Left renal pelvis (tissue), 4 donors: ENCODE measurements at regions not wholly inside any gene's neighbourhood (a gene's known extent, or its start where the extent isn't known, plus 50 kb on each side); places are given as distances from the start of the nearest gene placed in this dataset.
"Not testable (repeated sequence)": the region's sequence is repeated elsewhere in the genome, so short reads cannot be mapped to it uniquely, and the experiment has no call there.

Experiments used
- DNase-seq, 4 donors: peaks; one replicate each; pipeline ENCODE4 v3.0.0-alpha.2; 2013; ENCODE audit warnings: low read depth in 4 of 4, low spot score in 3 of 4

DNA sequence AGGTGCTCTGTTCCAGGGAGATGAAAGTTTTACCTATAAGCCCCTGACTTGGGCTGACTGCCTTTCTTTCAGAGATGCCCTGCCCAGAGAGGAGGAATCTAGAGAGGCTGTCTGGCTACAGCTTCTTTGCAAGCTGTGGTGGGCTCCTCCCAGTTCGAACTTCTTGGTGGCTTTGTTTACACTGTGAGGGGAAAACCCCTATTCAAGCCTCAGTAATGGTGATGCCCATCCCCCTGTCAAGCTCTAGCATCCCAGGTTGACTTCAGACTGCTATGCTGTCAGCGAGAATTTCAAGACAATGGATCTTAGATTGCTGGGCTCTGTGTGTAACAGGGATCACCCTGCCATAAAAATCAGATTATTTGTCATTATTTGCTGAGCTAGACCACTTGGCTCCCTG, 377.6 kb downstream of the FLRT2 start:
- no peak for DNase-seq

DNA sequence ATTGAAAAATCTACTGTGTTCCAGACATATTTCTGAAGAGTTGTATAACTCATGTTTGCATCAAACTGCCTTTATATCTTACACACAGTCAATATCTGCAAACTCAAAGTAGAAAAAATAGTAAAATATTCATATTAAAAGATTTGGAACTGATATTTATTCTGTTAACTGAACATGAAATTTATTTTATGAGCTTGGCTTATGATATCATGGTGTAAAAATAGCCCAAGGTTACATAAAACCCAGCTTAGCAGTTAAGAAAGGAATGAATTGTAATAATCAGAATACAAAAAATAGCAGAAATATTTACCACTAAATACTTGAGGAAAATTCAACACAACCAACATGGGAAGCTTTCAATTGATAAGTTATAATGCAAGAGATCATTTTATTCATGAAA, 367.9 kb downstream of the FLRT2 start:
- DNase-seq: no peak

DNA sequence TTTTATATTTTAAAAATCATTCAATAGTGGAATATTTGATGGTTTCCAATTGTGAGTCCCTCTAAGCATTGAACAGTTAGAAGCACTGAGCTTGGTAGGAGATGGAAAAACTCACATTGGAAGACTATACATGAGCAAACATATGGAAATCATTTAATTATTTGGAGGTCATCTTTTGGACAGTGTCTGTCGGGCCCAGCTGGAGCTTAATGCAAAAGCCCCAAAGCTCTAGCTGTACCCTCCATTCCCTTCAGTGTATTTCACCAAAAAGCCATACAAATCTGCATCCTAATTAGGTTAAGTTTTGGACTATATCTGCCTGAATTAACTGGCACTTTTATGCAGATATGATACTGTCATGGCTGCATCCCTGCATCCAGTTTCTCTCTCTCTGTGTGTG, 365.7 kb downstream of the FLRT2 start:
- DNase-seq: no peak

DNA sequence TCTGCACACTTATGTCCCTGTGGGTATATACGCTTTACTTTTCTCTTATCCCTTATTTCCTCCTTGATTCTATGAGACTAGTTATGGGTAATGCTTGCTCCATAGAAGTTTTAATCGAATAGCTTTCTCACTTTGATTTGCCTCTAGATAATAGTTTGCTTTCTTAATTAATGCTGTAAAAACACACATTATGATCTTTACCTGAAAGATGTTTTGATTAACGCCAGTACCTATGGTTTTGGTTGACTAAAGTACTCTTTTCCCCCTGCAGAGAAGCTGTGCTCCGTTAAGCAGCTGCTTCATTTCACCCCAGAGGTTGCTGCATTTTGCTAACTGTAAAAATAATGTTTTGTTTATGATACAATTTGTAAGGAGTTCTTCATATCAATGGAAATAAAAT, 362.3 kb downstream of the FLRT2 start:
- no peak for DNase-seq

DNA sequence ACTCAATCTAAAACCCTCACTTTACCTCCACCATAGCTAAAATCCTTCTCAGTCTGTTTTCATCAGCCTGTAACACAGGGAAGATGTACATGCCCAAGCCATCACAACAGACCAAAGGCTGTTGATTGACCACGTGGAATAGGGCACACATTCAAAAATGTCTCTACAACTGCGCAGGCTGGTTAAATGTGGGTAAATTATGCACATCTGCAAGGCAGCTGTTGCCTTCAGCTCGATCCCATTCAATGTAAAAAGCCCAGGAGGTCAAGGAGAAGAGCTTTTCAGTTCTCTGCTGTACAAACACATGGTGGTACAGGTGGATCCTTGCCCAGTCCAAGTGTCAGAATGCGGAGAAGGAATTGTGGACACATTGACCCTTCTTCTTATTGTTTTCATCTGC, 354.0 kb downstream of the FLRT2 start:
- no peak for DNase-seq

DNA sequence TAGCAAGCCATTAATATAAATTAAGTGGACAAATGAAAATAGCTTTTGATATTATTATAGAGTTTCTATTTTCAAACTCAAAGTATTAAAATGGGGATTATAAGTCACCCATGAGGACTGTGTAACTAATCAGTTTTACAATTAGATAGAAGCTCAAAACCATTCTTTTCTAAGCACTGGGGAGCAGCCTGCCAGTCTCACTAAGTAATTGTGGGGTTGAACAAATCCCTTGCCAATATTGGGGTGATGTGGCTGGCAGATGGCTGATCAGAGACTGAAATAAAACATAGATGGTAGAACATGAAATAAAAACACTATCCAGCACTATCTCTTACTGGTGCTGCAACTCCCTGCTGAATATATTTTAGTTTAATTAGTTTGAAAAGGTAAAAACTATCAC, 353.2 kb downstream of the FLRT2 start:
- DNase-seq: no peak

DNA sequence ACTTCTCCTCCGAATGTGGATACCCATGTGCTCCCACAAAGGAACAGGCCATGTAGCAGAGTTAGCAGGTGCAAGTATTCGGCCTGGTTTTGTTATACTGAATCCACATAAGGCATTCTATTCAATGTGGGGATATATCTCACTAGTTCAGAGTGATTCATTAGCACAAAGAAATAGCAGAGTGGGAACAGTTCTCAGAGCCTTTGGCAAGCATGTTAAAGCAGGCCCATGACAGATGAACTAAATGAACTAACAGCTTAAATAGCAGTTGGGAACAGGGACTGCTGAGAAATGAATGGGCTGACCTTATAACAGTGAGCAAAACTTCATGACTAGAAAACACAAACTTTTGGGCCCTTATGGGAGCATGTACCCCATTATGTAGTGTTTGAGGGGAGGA, 352.0 kb downstream of the FLRT2 start:
- DNase-seq: no peak

DNA sequence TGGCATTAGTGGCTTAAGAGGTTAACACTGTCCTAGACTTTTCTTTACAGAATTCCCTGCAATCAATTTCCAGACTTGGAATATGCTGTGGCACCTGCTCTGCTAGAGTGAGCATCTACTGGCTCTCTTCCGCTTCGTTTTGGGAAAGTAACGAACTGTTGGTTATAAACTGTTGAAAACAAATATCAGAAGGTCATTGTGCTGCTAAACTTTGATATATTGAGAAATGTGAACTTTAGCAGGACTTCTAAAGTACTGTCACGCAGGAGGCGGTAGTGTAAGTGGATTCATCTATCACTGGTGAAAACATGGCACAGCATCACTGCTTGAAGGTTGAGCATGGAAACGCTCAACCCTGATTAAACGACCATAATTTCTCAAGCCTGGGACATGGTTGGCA, 348.9 kb downstream of the FLRT2 start:
- DNase-seq: no peak

DNA sequence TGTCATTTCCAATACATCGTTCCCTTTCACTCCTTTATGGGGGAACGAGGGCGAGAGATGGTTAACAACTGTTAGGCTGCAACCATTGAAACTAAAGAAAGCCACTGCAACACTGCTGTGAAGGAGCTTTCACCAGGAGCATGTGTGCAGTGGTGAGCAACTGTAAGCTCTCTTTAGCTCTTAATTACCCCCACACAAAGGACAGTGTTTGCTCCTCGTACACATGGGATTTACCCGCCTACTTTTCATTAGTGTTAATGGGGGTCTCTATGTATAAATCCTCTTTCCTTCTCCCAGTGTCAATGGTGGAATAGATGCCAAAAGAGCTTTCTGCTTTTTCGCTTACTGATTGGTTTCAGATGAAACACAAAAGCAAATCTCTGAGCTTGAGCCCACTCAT, 343.1 kb downstream of the FLRT2 start:
- DNase-seq: no peak

DNA sequence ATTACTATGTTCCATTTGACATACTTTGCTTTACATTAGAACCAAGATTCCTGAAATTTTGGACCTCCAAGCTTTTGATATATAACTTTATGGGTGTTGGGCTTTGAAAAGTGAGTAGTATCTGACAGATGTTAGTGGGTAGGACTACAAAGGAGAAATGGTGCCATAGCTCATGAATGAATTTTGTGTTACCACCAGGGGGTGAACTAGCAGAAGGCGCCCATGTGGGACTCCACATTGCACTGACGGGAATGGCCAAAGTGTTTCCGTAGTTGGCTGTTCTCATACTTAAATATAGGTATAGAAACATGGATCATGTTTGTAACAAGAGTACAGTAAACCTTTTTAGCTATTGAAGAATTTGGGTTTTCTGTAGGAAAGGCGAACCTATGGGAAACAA, 337.5 kb downstream of the FLRT2 start:
- DNase-seq: no peak

DNA sequence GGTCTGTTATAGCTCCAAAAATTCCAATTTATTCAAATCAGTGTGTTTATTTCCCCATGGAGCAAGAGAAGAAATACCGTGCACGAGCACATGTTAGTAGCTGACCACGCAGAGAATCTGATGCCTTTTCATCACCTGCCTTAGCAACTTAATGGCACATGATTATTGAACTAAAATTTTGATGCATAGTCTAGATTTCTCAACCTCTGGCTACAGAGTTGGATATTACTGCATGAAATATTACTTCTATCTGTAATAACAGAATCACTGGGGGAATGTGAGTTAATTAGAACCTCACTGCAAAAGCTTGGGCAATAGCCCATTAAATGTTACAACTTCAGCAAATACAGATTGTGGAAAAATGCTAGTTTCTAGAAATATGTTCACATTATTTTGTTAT, 335.8 kb downstream of the FLRT2 start:
- DNase-seq: no peak

DNA sequence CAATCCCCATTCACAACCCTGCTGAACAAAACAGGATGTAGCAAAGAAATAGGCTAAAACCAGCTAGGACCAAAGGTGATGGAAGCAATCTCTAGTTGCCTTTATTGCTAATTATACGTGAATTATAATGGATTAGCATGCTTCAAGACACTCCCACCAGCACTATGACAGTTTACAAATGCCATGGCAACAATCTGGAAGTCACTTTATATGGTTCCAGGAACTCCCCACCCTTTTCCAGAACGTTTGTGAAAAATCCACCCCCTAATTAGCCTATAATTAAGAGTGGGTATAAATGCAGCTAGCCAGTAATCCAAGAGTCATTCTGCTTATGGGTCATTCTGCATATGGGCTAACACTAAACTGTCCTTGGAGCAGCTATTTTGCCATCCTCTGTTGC, 328.7 kb downstream of the FLRT2 start:
- no peak for DNase-seq

DNA sequence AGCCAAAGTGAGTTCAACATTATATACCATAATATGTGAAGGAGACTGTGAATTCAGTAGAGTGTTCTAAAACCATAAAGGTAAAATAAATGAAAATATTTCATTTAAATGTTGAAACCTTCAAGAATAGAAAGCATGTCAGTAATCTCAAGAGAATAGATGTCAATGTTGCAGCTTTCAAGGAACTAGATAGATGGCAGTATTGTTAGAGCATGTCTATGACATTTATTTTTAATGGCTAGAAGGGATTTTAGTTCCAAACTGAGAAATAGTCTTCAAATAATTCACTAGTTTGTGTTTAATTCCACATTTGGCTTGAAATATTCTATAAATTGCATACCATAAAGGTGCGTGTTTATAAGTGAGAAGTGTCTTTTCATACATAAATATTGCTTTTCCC, 326.5 kb downstream of the FLRT2 start:
- no peak for DNase-seq

DNA sequence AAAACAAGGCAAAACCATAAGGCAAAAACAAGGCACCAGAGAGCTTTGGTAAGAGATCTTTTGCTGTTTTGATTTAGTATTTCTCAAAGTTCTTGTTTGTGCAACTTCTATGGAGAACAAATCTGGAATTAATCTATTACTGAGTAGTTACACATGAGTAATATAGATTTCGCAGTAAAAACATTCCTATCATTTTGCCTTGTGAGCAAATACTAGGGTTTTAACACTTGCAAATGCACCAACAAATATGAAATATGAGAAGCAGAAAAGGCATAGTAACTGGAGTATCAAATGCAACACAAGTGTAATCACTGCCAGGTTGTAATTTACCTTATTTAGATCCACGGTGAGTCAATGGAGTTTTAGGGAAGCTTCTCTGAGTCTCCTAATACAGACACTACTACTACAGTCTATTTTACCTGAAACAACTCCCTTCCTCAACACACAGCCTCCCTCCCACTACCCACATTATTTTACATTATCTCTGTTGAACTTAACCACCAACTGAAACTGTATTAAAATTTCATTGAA, 324.1 kb downstream of the FLRT2 start:
- DNase-seq: no peak

DNA sequence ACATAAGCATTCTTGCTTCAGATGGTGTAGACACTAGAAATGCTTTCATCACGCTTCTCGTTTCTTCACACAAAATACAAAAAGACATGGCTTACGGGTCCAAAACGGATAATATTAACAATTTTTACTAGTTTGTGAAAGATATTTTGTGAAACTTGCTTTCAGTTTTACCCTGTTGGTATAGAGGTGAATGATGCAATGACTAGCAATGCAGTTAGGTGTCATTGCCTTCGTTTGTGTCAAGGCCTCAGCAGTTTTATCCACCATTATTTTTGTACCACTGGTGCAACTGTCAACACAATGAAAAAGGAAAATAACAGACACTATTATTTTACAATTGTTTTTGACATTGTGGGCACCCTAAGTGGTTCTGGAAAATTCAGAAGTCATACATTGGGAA, 323.0 kb downstream of the FLRT2 start:
- DNase-seq: no peak

DNA sequence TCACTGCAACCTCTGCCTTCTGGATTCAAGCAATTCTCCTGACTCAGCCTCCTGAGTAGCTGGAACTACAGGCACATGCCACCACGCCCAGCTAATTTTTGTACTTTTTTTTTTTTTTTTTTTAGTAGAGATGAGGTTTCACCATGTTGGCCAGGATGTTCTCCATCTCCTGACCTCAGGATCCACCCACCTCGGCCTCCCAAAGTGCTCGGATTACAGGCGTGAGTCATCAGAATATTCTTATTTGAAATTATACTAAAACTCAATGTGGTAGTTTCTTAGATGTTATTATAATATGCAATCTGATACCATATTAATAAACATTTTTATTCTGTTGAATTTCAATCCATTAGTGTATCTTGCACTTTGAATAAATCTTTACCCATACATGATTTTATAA, 322.2 kb downstream of the FLRT2 start:
- DNase-seq: not testable (repeated sequence)

DNA sequence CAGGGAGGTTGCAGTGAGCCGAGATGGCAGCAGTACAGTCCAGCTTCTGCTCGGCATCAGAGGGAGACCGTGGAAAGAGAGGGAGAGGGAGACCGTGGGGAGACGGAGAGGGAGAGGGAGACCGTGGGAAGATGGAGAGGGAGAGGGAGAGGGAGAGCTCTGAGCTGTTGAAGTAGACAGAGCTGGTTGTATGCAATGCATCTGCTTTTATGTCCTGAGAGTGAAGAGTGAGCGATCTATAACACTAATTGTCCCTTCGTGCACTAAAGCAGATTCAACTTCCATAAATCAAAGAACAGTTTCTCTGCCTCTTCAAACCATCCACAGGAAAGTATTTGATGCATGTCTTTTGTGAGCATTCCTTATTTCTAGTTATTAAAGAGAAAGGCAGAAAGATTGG, 300.6 kb downstream of the FLRT2 start:
- not testable (repeated sequence) for DNase-seq

DNA sequence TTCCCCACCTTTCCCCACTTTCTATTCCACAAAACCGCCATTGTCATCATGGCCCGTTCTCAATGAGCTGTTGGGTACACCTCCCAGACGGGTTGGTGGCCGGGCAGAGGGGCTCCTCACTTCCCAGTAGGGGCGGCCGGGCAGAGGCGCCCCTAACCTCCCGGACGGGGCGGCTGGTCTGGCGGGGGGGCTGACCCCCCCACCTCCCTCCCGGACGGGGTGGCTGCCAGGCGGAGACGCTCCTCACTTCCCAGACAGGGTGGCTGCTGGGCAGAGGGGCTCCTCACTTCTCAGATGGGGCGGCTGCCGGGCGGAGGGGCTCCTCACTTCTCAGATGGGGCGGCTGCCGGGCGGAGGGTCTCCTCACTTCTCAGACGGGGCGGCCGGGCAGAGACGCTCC, 299.7 kb downstream of the FLRT2 start:
- DNase-seq: not testable (repeated sequence)

DNA sequence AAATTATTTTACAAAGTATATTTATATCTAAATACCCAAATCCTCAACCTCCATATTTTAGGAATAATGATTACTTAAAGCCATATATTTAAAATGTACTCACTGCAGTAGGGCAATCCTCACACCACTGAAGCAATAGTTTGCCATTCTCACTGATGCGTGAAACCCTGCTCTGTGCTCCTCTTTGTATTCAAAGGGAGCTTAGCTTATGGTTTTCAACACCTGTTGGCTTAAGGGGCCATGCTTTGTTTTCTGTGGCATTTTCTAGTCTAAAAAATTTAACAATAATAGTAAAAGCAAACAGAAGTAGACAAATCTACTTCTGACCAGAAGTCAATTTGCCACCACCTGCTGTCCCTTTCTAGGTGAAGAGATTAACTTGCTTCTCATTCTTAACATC, 294.6 kb downstream of the FLRT2 start:
- no peak for DNase-seq

DNA sequence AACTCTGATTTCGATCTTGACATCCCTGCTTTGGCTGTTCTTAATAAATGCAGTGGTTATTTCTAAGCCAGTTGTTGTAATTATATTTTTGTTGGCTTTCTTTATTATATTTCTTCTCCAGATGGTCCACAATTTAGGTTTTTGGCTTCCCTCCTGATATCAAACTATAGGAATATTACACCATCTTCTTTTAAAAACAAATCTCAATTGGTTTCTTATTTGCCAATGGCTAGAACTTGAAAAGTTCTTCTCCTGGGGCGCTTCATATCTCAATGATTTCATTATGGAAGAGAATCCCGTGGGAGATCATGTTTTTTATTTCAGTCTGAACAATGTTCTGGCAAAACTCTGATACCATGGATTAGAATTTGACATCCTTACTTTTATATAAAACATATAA, 292.3 kb downstream of the FLRT2 start:
- DNase-seq: no peak

DNA sequence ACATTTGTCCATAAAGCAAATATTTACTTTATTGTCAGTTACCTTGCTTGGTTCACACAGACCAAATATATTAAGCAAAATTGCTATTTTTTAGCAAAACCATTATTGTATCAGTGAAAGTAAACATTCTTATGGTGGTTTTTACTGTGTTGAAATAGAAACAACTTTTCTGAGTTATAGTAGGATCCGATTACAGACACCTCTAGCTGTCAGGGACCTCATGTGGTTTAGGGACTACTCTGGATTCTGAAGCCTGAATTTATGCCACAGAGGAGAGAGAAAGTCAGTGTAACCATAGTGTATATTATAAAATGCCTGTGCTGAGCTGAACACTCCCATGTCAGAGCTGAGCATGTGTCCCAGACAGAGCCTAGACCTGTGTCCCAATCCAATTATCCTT, 287.5 kb downstream of the FLRT2 start:
- no peak for DNase-seq

DNA sequence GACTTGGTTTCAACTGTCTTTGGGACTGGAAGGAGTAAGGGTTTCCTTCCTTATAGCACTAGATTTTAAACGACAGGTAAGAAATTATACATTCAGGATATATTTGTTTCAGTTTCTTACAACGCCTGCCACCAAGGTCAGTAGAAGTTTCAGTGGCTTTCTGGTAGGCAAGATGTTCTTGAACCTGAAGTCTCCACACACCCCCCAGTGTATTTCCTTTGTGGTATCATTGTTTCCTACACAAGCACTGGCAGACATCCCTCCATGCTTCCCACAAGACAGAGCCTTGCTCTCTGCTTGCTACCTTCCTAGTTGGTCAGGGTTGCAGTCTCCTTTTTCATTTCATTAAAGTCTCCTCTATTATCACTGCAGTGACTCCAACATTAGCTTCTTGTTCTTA, 283.1 kb downstream of the FLRT2 start:
- no peak for DNase-seq

DNA sequence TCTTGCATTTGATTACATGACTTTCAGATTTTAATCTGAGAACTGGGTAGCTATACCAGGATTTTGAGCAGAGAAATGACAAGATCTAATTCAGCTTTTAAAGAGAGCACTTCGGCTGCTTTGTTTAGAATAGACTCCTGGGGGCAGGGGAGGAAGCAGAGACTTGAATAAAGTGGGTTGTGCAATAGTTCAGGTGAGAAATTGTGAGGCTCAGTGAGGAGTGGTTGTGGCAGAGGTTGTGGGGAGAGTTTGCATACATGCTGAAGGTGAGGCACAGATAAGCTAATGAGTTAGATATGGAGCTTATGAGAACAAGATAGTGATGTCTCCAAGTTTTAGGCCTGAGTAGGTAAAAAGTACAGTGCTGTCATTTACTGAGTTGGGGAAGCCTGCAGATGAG, 281.4 kb downstream of the FLRT2 start:
- DNase-seq: no peak

DNA sequence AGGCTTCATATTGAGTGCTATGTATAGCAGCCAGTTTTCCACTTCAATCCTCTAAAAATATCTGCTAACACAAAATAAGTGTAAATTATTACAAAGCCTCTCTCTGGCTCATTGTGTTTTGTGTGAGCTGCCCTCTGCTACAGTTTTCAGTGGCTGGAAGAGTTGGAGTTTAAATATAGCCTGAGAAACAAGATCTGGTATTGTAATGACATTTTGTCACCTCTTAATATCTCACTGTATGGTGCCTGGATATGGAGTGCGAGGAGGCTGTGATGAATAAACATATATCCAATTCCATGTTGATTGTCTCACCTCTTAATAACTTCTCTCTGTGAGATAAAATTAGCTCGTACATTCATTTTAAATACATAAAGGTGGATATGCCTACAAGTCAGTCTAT, 269.7 kb downstream of the FLRT2 start:
- DNase-seq: no peak
